A549 (cell line): ENCODE measurements at regions not wholly inside any gene's neighbourhood (a gene's known extent, or its start where the extent isn't known, plus 50 kb on each side); places are given as distances from the start of the nearest gene placed in this dataset.

Experiments used
- ATAC-seq, 2 experiments: fragments of 200-7000 bp in 1 of 2; fragments of >200 bp in 1 of 2; cut with Nextera tagmentation in 1 of 2; cut with Tn5 transposase in 1 of 2; 3 replicates each; pipeline versions ENCODE4 v1.8.0 to v1.9.1; 2018 to 2020; ENCODE audit warnings: mild to moderate bottlenecking in 1 of 2, moderate library complexity in 1 of 2
- CTCF ChIA-PET: fragments of 300-600 bp; sonication (Branson Sonifier 250); formaldehyde crosslinking; extraction: SDS; loops from one replicate; lab custom pipeline; 2021; ENCODE audit warnings: antibody characterized with exemption, inconsistent platforms; lab: Yijun Ruan, JAX
- POLR2A ChIA-PET: fragments of 350-600 bp; formaldehyde crosslinking; extraction: SDS; loops from one replicate; lab custom pipeline; 2021; ENCODE audit warnings: antibody characterized with exemption, inconsistent platforms; lab: Yijun Ruan, JAX
- DNase-seq, 2 experiments: peaks; one replicate each; pipeline versions ENCODE4 v3.0.0 to v3.0.0-alpha.2; 2011 to 2016; ENCODE audit warnings: low read depth in 1 of 2, low spot score in 1 of 2
- FAIRE-seq: peaks from 2 replicates; lab custom pipeline; 2011; peaks lifted over from hg19 to GRCh38; lab: Jason Lieb, UNC
- H3K27ac ChIP-seq, 2 experiments: fragments of >200 bp; sonication (Bioruptor Twin); formaldehyde crosslinking; 3 replicates each; pipeline ENCODE4 v1.5.1; 2016 to 2017
- H3K4me1 ChIP-seq: fragments of >200 bp; sonication (Bioruptor Twin); formaldehyde crosslinking; 3 replicates; pipeline ENCODE4 v1.6.1; 2016
- H3K4me2 ChIP-seq: fragments of >200 bp; sonication (Bioruptor Twin); formaldehyde crosslinking; 3 replicates; pipeline ENCODE4 v1.6.1; 2016
- H3K4me3 ChIP-seq: fragments of >200 bp; sonication (Bioruptor Twin); formaldehyde crosslinking; 3 replicates; pipeline ENCODE4 v1.5.1; 2016
- H3K9me3 ChIP-seq: fragments of >200 bp; sonication (Bioruptor Twin); formaldehyde crosslinking; 3 replicates; pipeline ENCODE4 v1.6.1; 2016
- BHLHE40 ChIP-seq: IDR thresholded peaks from 2 replicates; pipeline ENCODE4 v1.6.1; 2012; ENCODE audit warnings: low read depth, low read length, inconsistent platforms
- CEBPB ChIP-seq, 2 experiments: fragments of >200 bp in 1 of 2; sonication (Bioruptor Twin) in 1 of 2; formaldehyde crosslinking in 1 of 2; IDR thresholded peaks; 2 replicates each; pipeline ENCODE4 v1.6.1; 2012 to 2016
- CHD4 ChIP-seq: fragments of 200-600 bp; sonication (generic); IDR thresholded peaks from 2 replicates; pipeline ENCODE4 v1.6.1; 2016; ENCODE audit warnings: antibody characterized with exemption, mild to moderate bottlenecking, borderline replicate concordance
- EHF ChIP-seq: fragments of 250-450 bp; sonication (Bioruptor Pico); IDR thresholded peaks from 2 replicates; pipeline ENCODE4 v1.5.0; 2020; ENCODE audit warnings: mild to moderate bottlenecking
- EP300 ChIP-seq, 2 experiments: fragments of >200 bp; sonication (Bioruptor Twin); formaldehyde crosslinking; IDR thresholded peaks; 2 replicates in 1 of 2; 3 replicates in 1 of 2; pipeline ENCODE4 v1.6.1; 2016 to 2017
- ESRRA ChIP-seq: fragments of 150-350 bp; IDR thresholded peaks from 2 replicates; pipeline ENCODE4 v1.6.1; 2014; ENCODE audit warnings: mild to moderate bottlenecking, low read length, borderline replicate concordance
- FOSB ChIP-seq: fragments of 250-450 bp; sonication (Bioruptor Pico); IDR thresholded peaks from 2 replicates; pipeline ENCODE4 v1.5.0; 2020; ENCODE audit warnings: mild to moderate bottlenecking, moderate library complexity
- FOXS1 ChIP-seq: fragments of 250-450 bp; sonication (Bioruptor Pico); IDR thresholded peaks from 2 replicates; pipeline ENCODE4 v1.5.0; 2020; ENCODE audit warnings: mild to moderate bottlenecking, moderate library complexity
- HOXB13 ChIP-seq: fragments of 250-450 bp; sonication (Bioruptor Pico); IDR thresholded peaks from 2 replicates; pipeline ENCODE4 v1.5.0; 2020; ENCODE audit warnings: low read depth, mild to moderate bottlenecking, moderate library complexity
- JUN ChIP-seq, 2 experiments: fragments of >200 bp; sonication (Bioruptor Twin); formaldehyde crosslinking; IDR thresholded peaks; 2 replicates in 1 of 2; 3 replicates in 1 of 2; pipeline ENCODE4 v1.6.1; 2016 to 2017
- KDM5A ChIP-seq: fragments of 200-600 bp; sonication (generic); IDR thresholded peaks from 2 replicates; pipeline ENCODE4 v1.6.1; 2016; ENCODE audit warnings: antibody characterized with exemption, mild to moderate bottlenecking
- MYC ChIP-seq: IDR thresholded peaks from 2 replicates; pipeline ENCODE4 v1.6.1; 2012; ENCODE audit warnings: mild to moderate bottlenecking, inconsistent platforms, low read length, improper control_type of control experiment, borderline replicate concordance
- POLR2AphosphoS2 ChIP-seq: conservative IDR thresholded peaks from 2 replicates; pipeline ENCODE4 v1.6.1; 2012; ENCODE audit warnings: low read length, improper control_type of control experiment, inconsistent platforms
- RFX5 ChIP-seq: fragments of 450-650 bp; IDR thresholded peaks from 2 replicates; pipeline ENCODE4 v1.7.1; 2014; ENCODE audit warnings: antibody characterized with exemption, mild to moderate bottlenecking, moderate library complexity
- TFCP2L1 ChIP-seq: fragments of 250-450 bp; sonication (Bioruptor Pico); IDR thresholded peaks from 2 replicates; pipeline ENCODE4 v1.5.0; 2021; ENCODE audit warnings: mild to moderate bottlenecking
- TP53 ChIP-seq: fragments of 250-450 bp; sonication (Bioruptor Pico); IDR thresholded peaks from 2 replicates; pipeline ENCODE4 v1.5.0; 2021; ENCODE audit warnings: mild to moderate bottlenecking, moderate library complexity
- USF2 ChIP-seq: fragments of 450-650 bp; IDR thresholded peaks from 2 replicates; pipeline ENCODE4 v1.6.1; 2014; ENCODE audit warnings: antibody characterized with exemption
- ZC3H11A ChIP-seq: fragments of 450-650 bp; IDR thresholded peaks from 2 replicates; pipeline ENCODE4 v1.6.1; 2014; ENCODE audit warnings: antibody characterized with exemption, mild to moderate bottlenecking
- ZNF302 ChIP-seq: fragments of 250-450 bp; sonication (Bioruptor Pico); IDR thresholded peaks from 2 replicates; pipeline ENCODE4 v1.9.0; 2021; ENCODE audit warnings: inconsistent platforms, mild to moderate bottlenecking, moderate library complexity
- WGBS: methylation state at CpG from one replicate; pipeline ENCODE4 v1.1.6; 2017; ENCODE audit errors: missing lambda C conversion rate; 5-methylcytosine and 5-hydroxymethylcytosine counted together
- TF ChIP-seq, protein P1 (sequence below): fragments of 250-450 bp; sonication (Bioruptor Pico); IDR thresholded peaks from 2 replicates; pipeline ENCODE4 v1.5.0; 2020; ENCODE audit warnings: low read depth, mild to moderate bottlenecking, moderate library complexity
- TF ChIP-seq, protein P2 (sequence below): fragments of >200 bp; sonication (Bioruptor Twin); formaldehyde crosslinking; IDR thresholded peaks from 3 replicates; pipeline ENCODE4 v1.5.1; 2016
- TF ChIP-seq, protein P3 (sequence below): fragments of >200 bp; sonication (Bioruptor Twin); formaldehyde crosslinking; IDR thresholded peaks from 2 replicates; pipeline ENCODE4 v1.6.1; 2016
- TF ChIP-seq, protein P4 (sequence below): IDR thresholded peaks from 2 replicates; pipeline ENCODE4 v1.6.1; 2012

- TF ChIP-seq, protein P1, sequence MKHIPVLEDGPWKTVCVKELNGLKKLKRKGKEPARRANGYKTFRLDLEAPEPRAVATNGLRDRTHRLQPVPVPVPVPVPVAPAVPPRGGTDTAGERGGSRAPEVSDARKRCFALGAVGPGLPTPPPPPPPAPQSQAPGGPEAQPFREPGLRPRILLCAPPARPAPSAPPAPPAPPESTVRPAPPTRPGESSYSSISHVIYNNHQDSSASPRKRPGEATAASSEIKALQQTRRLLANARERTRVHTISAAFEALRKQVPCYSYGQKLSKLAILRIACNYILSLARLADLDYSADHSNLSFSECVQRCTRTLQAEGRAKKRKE = no peak
- no peak for TF ChIP-seq EHF (CRISPR knock-in tag)
- TF ChIP-seq, all 56 proteins: peak for 0
Observed at GRCh38 chr7:21149809-21150208, 278.1 kb upstream of the SP4 start (continued).

DNA sequence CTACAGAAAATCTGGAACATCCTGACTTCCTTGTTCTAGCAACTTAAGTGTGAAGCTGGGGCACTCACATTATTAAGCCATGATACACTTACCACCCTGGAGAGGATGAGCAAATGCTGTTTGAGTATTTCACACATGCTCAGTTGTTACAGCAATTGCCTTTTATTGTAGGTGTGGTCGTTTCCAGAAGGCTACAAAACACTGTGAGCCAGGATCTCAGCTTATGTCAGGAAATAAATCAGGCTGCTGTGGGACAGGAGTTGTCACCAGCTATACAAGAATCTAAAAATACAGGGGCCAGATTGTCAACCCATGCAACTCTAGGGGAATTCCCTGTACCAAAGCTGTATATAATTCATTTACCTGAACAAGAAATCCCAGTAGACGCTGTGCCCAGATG lies 273.3 kb upstream of the SP4 start:
- 2% methylated on average over 2 of the region's 2 CpGs for WGBS
- no peaks in the 10 kb centered on the region for H3K9me3 ChIP-seq
- ChIA-PET CTCF (no interaction called here), POLR2A (no interaction called here)
- TF ChIP-seq HOXB13 = no peak
- no peak overlapping the region for H3K4me3 ChIP-seq
- no peak overlapping the region for H3K27ac ChIP-seq
- no peak overlapping the region for H3K4me2 ChIP-seq
- FAIRE-seq (no peak), DNase-seq (no peak), ATAC-seq (no peak)
- no peaks in the 10 kb centered on the region for H3K4me1 ChIP-seq

DNA sequence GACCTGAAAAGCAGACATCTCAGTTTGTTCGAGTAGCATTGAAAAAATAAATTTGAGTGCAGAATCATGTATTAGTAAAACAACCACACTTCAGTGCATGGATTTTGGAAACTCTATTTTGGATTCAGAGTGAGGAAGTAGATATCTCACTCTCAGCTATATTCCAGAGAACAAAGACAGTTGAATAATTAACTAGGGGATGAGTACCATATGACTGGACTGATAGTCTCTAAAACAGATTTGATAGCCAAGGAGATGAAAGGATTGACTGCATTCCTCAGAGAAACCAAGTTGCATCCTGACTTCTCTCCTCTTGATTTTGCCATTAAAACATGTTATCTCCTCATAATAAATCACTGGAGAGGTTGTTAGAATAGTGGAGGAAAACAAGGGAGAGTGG lies 268.4 kb upstream of the SP4 start:
- Histone ChIP-seq H3K9me3 (no peaks in the 10 kb centered on the region), H3K4me3 (no peak overlapping the region), H3K27ac (no peak overlapping the region), H3K4me2 (no peak overlapping the region), H3K4me1 (no peaks in the 10 kb centered on the region)
- ChIA-PET CTCF (no interaction called here), POLR2A (no interaction called here)
- TF ChIP-seq POLR2AphosphoS2 (no peak), RFX5 (no peak), BHLHE40 (no peak), ESRRA (no peak), FOXS1 (CRISPR knock-in tag) (no peak), TFCP2L1 (CRISPR knock-in tag) (no peak), HOXB13 (no peak), MYC (no peak), CEBPB (IDR thresholded peaks at IDR 0.05) (no peak), ZNF302 (CRISPR knock-in tag) (no peak)
- TF ChIP-seq, protein P2, sequence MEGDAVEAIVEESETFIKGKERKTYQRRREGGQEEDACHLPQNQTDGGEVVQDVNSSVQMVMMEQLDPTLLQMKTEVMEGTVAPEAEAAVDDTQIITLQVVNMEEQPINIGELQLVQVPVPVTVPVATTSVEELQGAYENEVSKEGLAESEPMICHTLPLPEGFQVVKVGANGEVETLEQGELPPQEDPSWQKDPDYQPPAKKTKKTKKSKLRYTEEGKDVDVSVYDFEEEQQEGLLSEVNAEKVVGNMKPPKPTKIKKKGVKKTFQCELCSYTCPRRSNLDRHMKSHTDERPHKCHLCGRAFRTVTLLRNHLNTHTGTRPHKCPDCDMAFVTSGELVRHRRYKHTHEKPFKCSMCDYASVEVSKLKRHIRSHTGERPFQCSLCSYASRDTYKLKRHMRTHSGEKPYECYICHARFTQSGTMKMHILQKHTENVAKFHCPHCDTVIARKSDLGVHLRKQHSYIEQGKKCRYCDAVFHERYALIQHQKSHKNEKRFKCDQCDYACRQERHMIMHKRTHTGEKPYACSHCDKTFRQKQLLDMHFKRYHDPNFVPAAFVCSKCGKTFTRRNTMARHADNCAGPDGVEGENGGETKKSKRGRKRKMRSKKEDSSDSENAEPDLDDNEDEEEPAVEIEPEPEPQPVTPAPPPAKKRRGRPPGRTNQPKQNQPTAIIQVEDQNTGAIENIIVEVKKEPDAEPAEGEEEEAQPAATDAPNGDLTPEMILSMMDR = no peak
- ATAC-seq (no peak), DNase-seq (no peak), FAIRE-seq (no peak)
- WGBS = 3% methylated on average over 1 of the region's 1 CpG

DNA sequence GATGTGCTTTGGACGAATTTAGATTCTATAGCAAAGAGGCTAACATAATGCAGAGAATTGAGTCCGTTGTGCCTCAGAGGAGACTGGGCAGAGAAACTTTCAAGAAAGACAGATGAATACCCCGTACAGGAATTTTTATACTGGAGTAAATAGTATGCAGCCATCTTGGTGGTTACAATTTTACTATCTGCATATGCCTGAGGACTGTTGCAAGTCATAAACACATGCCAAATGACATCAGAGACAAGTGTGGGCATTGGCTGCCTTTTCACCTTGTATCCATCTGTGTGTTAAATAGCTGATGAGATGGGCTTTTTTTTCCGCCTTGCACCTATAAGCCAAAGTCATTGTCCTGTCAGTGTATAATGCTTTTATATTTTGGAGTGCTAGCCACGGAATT lies 267.5 kb upstream of the SP4 start:
- no peak overlapping the region for H3K27ac ChIP-seq
- TF ChIP-seq TP53 (CRISPR knock-in tag) (no peak), ESRRA (no peak), BHLHE40 (no peak), JUN (IDR thresholded peaks at IDR 0.05) (no peak), ZC3H11A (no peak), FOSB (CRISPR knock-in tag) (no peak), KDM5A (no peak), EP300 (IDR thresholded peaks at IDR 0.05) (no peak), USF2 (no peak), CHD4 (no peak)
- TF ChIP-seq, protein P3, sequence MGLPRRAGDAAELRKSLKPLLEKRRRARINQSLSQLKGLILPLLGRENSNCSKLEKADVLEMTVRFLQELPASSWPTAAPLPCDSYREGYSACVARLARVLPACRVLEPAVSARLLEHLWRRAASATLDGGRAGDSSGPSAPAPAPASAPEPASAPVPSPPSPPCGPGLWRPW = no peak
- TF ChIP-seq, protein P4, sequence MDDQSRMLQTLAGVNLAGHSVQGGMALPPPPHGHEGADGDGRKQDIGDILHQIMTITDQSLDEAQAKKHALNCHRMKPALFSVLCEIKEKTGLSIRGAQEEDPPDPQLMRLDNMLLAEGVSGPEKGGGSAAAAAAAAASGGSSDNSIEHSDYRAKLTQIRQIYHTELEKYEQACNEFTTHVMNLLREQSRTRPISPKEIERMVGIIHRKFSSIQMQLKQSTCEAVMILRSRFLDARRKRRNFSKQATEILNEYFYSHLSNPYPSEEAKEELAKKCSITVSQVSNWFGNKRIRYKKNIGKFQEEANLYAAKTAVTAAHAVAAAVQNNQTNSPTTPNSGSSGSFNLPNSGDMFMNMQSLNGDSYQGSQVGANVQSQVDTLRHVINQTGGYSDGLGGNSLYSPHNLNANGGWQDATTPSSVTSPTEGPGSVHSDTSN = no peak
- no peaks in the 10 kb centered on the region for H3K4me1 ChIP-seq
- no peak for ATAC-seq
- FAIRE-seq = no peak
- ChIA-PET POLR2A (no interaction called here), CTCF (interaction anchor here (0.9 kb wide), 1 partner anchor 106 kb away, joined by 3 read pairs; no protein-coding TSS in a partner anchor)
- no peak overlapping the region for H3K4me2 ChIP-seq
- H3K4me3 ChIP-seq = no peak overlapping the region
- DNase-seq = no peak
- 8% methylated on average over 5 of the region's 5 CpGs for WGBS
- H3K9me3 ChIP-seq = no peaks in the 10 kb centered on the region
